H1 (cell line): ENCODE measurements at regions not wholly inside any gene's neighbourhood (a gene's known extent, or its start where the extent isn't known, plus 50 kb on each side); places are given as distances from the start of the nearest gene placed in this dataset.

Source experiments
- CTCF ChIA-PET: fragments of 300-600 bp; sonication (Branson Sonifier 250); formaldehyde crosslinking; loops from one replicate; lab custom pipeline; 2021; ENCODE audit not compliant: partially characterized antibody; lab: Charles Lee
- POLR2A ChIA-PET: fragments of 300-600 bp; sonication (Branson Sonifier 250); formaldehyde crosslinking; loops from one replicate; lab custom pipeline; 2021; ENCODE audit warnings: inconsistent platforms; ENCODE audit not compliant: partially characterized antibody; lab: Charles Lee
- DNase-seq, 2 experiments: peaks; one replicate each; pipeline versions ENCODE4 v3.0.0 to v3.0.0-alpha.2; 2010 to 2022; ENCODE audit warnings: low spot score in 2 of 2, low read depth in 1 of 2, mixed read lengths in 1 of 2
- FAIRE-seq: peaks from 2 replicates; lab custom pipeline; 2011; peaks lifted over from hg19 to GRCh38; lab: Jason Lieb, UNC
- H2AFZ ChIP-seq: 2 replicates; pipeline ENCODE4 v1.8.1; 2012; ENCODE audit warnings: low read length, inconsistent platforms
- H2AK5ac ChIP-seq: 2 replicates; pipeline ENCODE4 v1.6.1; 2013; ENCODE audit warnings: low read depth, low read length
- H2BK120ac ChIP-seq: replicated peaks from 2 replicates; pipeline ENCODE3; 2013; ENCODE audit warnings: low read depth, low read length, inconsistent platforms
- H2BK12ac ChIP-seq: 2 replicates; pipeline ENCODE4 v1.6.1; 2013; ENCODE audit warnings: low read depth, low read length
- H2BK15ac ChIP-seq: 2 replicates; pipeline ENCODE4 v1.6.1; 2013; ENCODE audit warnings: low read length
- H2BK20ac ChIP-seq: 2 replicates; pipeline ENCODE4 v1.6.1; 2013; ENCODE audit warnings: low read length
- H2BK5ac ChIP-seq: 2 replicates; pipeline ENCODE4 v1.6.1; 2013; ENCODE audit warnings: low read depth, low read length
- H3K14ac ChIP-seq: 2 replicates; pipeline ENCODE4 v1.6.1; 2013; ENCODE audit warnings: inconsistent platforms; ENCODE audit not compliant: insufficient read length
- H3K18ac ChIP-seq: 2 replicates; pipeline ENCODE4 v1.6.1; 2013; ENCODE audit warnings: low read length; ENCODE audit errors: extremely low read depth
- H3K23ac ChIP-seq: 2 replicates; pipeline ENCODE4 v1.6.1; 2013; ENCODE audit warnings: inconsistent platforms; ENCODE audit not compliant: insufficient read length
- H3K23me2 ChIP-seq: 2 replicates; pipeline ENCODE4 v1.6.1; 2013; ENCODE audit warnings: low read depth, low read length
- H3K27ac ChIP-seq: 2 replicates; pipeline ENCODE4 v1.6.1; 2011; ENCODE audit warnings: low read depth, low read length, inconsistent platforms
- H3K27me3 ChIP-seq, 4 experiments: replicated peaks in 1 of 4; 1 replicate in 1 of 4; 2 replicates in 3 of 4; pipeline versions ENCODE4 v1.6.1 to v1.8.1; 2011 to 2013; ENCODE audit warnings: low read length in 3 of 4, mild to moderate bottlenecking in 3 of 4, inconsistent platforms in 2 of 4, mixed read lengths in 2 of 4, moderate library complexity in 1 of 4; ENCODE audit not compliant: control insufficient read depth in 3 of 4, insufficient read depth in 3 of 4; ENCODE audit errors: extremely low read depth in 1 of 4
- H3K36me3 ChIP-seq, 4 experiments: 2 replicates each; pipeline versions ENCODE4 v1.6.1 to v1.8.1; 2011 to 2013; ENCODE audit warnings: mild to moderate bottlenecking in 4 of 4, low read length in 3 of 4, moderate library complexity in 2 of 4, control low read depth in 1 of 4, inconsistent platforms in 1 of 4; ENCODE audit not compliant: insufficient read depth in 4 of 4, control insufficient read depth in 2 of 4
- H3K4ac ChIP-seq: replicated peaks from 2 replicates; pipeline ENCODE3; 2013; ENCODE audit warnings: low read length, low read depth, mixed read lengths, inconsistent platforms; ENCODE audit not compliant: insufficient read length
- H3K4me1 ChIP-seq, 4 experiments: replicated peaks in 1 of 4; 1 replicate in 1 of 4; 2 replicates in 3 of 4; pipeline versions ENCODE4 v1.6.1 to v1.8.1; 2011 to 2013; ENCODE audit warnings: low read length in 3 of 4, inconsistent platforms in 2 of 4, mixed read lengths in 1 of 4; ENCODE audit not compliant: insufficient read depth in 4 of 4, control insufficient read depth in 3 of 4
- H3K4me2 ChIP-seq, 2 experiments: 2 replicates each; pipeline versions ENCODE4 v1.6.1 to v1.8.1; 2011 to 2013; ENCODE audit warnings: low read depth in 2 of 2, low read length in 2 of 2, control low read depth in 1 of 2, inconsistent platforms in 1 of 2, mild to moderate bottlenecking in 1 of 2; ENCODE audit not compliant: insufficient read depth in 1 of 2
- H3K4me3 ChIP-seq, 4 experiments: fragments of 200-600, 300-600 bp in 1 of 4; sonication (generic), shearing (Covaris generic), sonication (Bioruptor Twin) in 1 of 4; 2 replicates each; pipeline versions ENCODE4 v1.5.1 to v1.8.1; 2011 to 2016; ENCODE audit warnings: low read length in 4 of 4, low read depth in 3 of 4, control low read depth in 2 of 4, inconsistent platforms in 2 of 4, mild to moderate bottlenecking in 2 of 4, mixed read lengths in 1 of 4, moderate library complexity in 1 of 4; ENCODE audit not compliant: insufficient read depth in 2 of 4; ENCODE audit errors: extremely low read depth in 1 of 4
- H3K56ac ChIP-seq: replicated peaks from 2 replicates; pipeline ENCODE3; 2013; ENCODE audit warnings: low read depth, mild to moderate bottlenecking, mixed read lengths, low read length, inconsistent platforms; ENCODE audit not compliant: insufficient read length
- H3K79me1 ChIP-seq: 2 replicates; pipeline ENCODE4 v1.6.1; 2013; ENCODE audit warnings: low read depth, low read length, control low read depth
- H3K79me2 ChIP-seq, 2 experiments: 2 replicates each; pipeline versions ENCODE4 v1.6.1 to v1.8.1; 2012 to 2013; ENCODE audit warnings: low read length in 2 of 2, mild to moderate bottlenecking in 2 of 2, inconsistent platforms in 1 of 2; ENCODE audit not compliant: insufficient read depth in 2 of 2, control insufficient read depth in 1 of 2
- H3K9ac ChIP-seq, 4 experiments: replicated peaks in 1 of 4; 1 replicate in 1 of 4; 2 replicates in 3 of 4; pipeline versions ENCODE4 v1.6.1 to v1.8.1; 2011 to 2013; ENCODE audit warnings: low read depth in 3 of 4, low read length in 3 of 4, control low read depth in 2 of 4, mild to moderate bottlenecking in 2 of 4, moderate library complexity in 2 of 4, inconsistent platforms in 1 of 4; ENCODE audit errors: extremely low read depth in 1 of 4
- H3K9me3 ChIP-seq, 2 experiments: 2 replicates each; pipeline versions ENCODE4 v1.6.1 to v1.8.1; 2012 to 2013; ENCODE audit warnings: mild to moderate bottlenecking in 2 of 2, moderate library complexity in 2 of 2, control low read depth in 1 of 2, inconsistent platforms in 1 of 2, low read depth in 1 of 2, low read length in 1 of 2, mixed read lengths in 1 of 2; ENCODE audit not compliant: insufficient read depth in 2 of 2
- H4K20me1 ChIP-seq, 2 experiments: replicated peaks in 1 of 2; 2 replicates each; pipeline versions ENCODE3 to v1.8.1; 2011 to 2013; ENCODE audit warnings: inconsistent platforms in 2 of 2, low read length in 2 of 2, mild to moderate bottlenecking in 1 of 2; ENCODE audit not compliant: insufficient read depth in 2 of 2, control insufficient read depth in 1 of 2
- H4K5ac ChIP-seq: 2 replicates; pipeline ENCODE4 v1.6.1; 2013; ENCODE audit warnings: low read length, low read depth, mixed read lengths, inconsistent platforms; ENCODE audit not compliant: insufficient read length
- H4K8ac ChIP-seq: 2 replicates; pipeline ENCODE4 v1.8.0; 2013; ENCODE audit warnings: mild to moderate bottlenecking, moderate library complexity, low read length, inconsistent platforms; ENCODE audit not compliant: insufficient read depth; ENCODE audit errors: extremely low read depth
- H4K91ac ChIP-seq: replicated peaks from 2 replicates; pipeline ENCODE3; 2013; ENCODE audit warnings: low read length, mixed read lengths, inconsistent platforms; ENCODE audit not compliant: insufficient read length
- BACH1 ChIP-seq: IDR thresholded peaks from 2 replicates; pipeline ENCODE4 v1.6.1; 2012; ENCODE audit warnings: low read length, improper control_type of control experiment
- BRCA1 ChIP-seq: IDR thresholded peaks from 2 replicates; pipeline ENCODE4 v1.6.1; 2012; ENCODE audit warnings: low read depth, low read length, improper control_type of control experiment
- CHD2 ChIP-seq: IDR thresholded peaks from 2 replicates; pipeline ENCODE4 v1.6.1; 2012; ENCODE audit warnings: low read length, improper control_type of control experiment
- CTBP2 ChIP-seq: IDR thresholded peaks from 2 replicates; pipeline ENCODE4 v1.7.0; 2011; ENCODE audit warnings: borderline replicate concordance, mild to moderate bottlenecking, moderate library complexity, mixed read lengths, low read length; ENCODE audit not compliant: insufficient read depth, insufficient read length
- FOSL1 ChIP-seq: IDR thresholded peaks from 2 replicates; pipeline ENCODE4 v1.6.1; 2011; ENCODE audit warnings: mild to moderate bottlenecking, low read depth, low read length, moderate library complexity; ENCODE audit not compliant: insufficient read depth
- KDM4A ChIP-seq: IDR thresholded peaks from one replicate; pipeline ENCODE4 v1.7.1; 2012; ENCODE audit warnings: low read depth, mild to moderate bottlenecking, moderate library complexity, low read length, inconsistent platforms; ENCODE audit not compliant: severe bottlenecking
- PHF8 ChIP-seq: fragments of 200-600 bp; sonication (generic); conservative IDR thresholded peaks from 2 replicates; pipeline ENCODE4 v1.7.1; 2012; ENCODE audit warnings: low read depth, mild to moderate bottlenecking, inconsistent platforms, low read length, moderate library complexity
- SAP30 ChIP-seq: fragments of 300-600 bp; sonication (generic); IDR thresholded peaks from 2 replicates; pipeline ENCODE4 v1.7.1; 2012; ENCODE audit warnings: low read length, moderate library complexity, mild to moderate bottlenecking, inconsistent platforms; ENCODE audit not compliant: insufficient read depth, insufficient replicate concordance
- SP1 ChIP-seq: IDR thresholded peaks from 2 replicates; pipeline ENCODE4 v1.6.1; 2011; ENCODE audit warnings: low read depth, low read length
- TCF12 ChIP-seq: IDR thresholded peaks from 2 replicates; pipeline ENCODE4 v1.6.1; 2011; ENCODE audit warnings: low read depth, mild to moderate bottlenecking, low read length
- TEAD4 ChIP-seq: IDR thresholded peaks from 2 replicates; pipeline ENCODE4 v1.6.1; 2012; ENCODE audit warnings: low read depth, low read length, inconsistent platforms, mixed read lengths
- ZNF274 ChIP-seq: IDR thresholded peaks from 2 replicates; pipeline ENCODE4 v1.7.0; 2012; ENCODE audit warnings: low read length, borderline replicate concordance; ENCODE audit errors: extremely low read depth
- WGBS, 2 experiments: shearing (Covaris generic) in 1 of 2; methylation state at CpG; one replicate each; pipeline versions ENCODE4 v1.1.6 to v1.1.7; 2013 to 2015; ENCODE audit warnings: low lambda C conversion rate in 2 of 2, mixed read lengths in 2 of 2, inconsistent platforms in 1 of 2, low coverage in 1 of 2, missing lambda C conversion rate in 1 of 2; ENCODE audit not compliant: insufficient replicate concordance in 2 of 2, insufficient coverage in 1 of 2, insufficient read length in 1 of 2; ENCODE audit errors: extremely low coverage in 1 of 2, missing lambda C conversion rate in 1 of 2; 5-methylcytosine and 5-hydroxymethylcytosine counted together
- TF ChIP-seq, protein P1 (sequence below): IDR thresholded peaks from 2 replicates; pipeline ENCODE4 v1.6.1; 2012; ENCODE audit warnings: inconsistent platforms

DNA sequence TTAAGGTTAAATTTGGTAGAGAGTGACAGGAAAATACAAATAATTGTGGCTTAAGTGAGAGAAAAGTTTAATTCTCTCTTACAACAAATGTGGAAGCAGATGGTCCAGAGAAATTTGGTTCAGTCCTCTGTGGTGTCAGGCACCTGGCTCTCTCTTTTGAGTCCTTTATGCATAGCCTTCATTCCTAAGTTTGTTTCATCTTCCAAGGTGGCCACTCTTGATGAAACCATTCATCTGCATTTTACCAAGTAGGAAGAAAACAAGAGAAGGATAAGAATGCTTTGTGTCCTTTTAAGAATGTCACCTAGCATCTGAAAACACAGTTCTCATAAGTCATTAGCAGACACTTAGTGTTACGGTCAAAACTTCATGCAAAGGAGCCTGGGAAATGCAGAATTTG, 442.5 kb downstream of the CCER1 start:
- FAIRE-seq, result no peak
- Histone ChIP-seq H3K9me3 (no peaks in the 10 kb centered on the region), H3K79me2 (no peaks in the 10 kb centered on the region), H3K56ac (no peak overlapping the region), H3K27me3 (no peaks in the 10 kb centered on the region), H3K23me2 (no peaks in the 10 kb centered on the region), H4K5ac (peak overlapping the region; percentile 35), H2AK5ac (no peak overlapping the region), H3K27ac (no peak overlapping the region), H3K4me1 (peaks cover 0 to 9% (median 2%) of the 10 kb centered on the region in 4 experiments; a peak in 3 of 7 replicates), H4K8ac (no peak overlapping the region), H3K36me3 (no peaks in the 10 kb centered on the region), H2BK20ac (no peak overlapping the region), H2BK120ac (no peak overlapping the region), H3K79me1 (no peaks in the 10 kb centered on the region), H4K91ac (no peak overlapping the region), H3K4ac (no peak overlapping the region), H3K14ac (no peak overlapping the region), H3K4me2 (no peak overlapping the region; a peak in 1 of 4 replicates), H4K20me1 (no peaks in the 10 kb centered on the region), H2BK12ac (no peak overlapping the region), H3K23ac (no peak overlapping the region), H2AFZ (no peak overlapping the region), H3K9ac (no peak overlapping the region), H2BK15ac (no peak overlapping the region), H3K4me3 (no peak overlapping the region), H2BK5ac (no peak overlapping the region), H3K18ac (no peak overlapping the region)
- CTCF ChIA-PET, result no interaction called here
- TF ChIP-seq PHF8, result no peak
- TF ChIP-seq CTBP2, result no peak
- TF ChIP-seq SP1, result no peak
- TF ChIP-seq, protein P1, sequence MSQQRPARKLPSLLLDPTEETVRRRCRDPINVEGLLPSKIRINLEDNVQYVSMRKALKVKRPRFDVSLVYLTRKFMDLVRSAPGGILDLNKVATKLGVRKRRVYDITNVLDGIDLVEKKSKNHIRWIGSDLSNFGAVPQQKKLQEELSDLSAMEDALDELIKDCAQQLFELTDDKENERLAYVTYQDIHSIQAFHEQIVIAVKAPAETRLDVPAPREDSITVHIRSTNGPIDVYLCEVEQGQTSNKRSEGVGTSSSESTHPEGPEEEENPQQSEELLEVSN, result no peak
- TF ChIP-seq FOSL1, result no peak
- TF ChIP-seq SAP30, result no peak
- no peak for TF ChIP-seq KDM4A
- TF ChIP-seq TEAD4, result no peak
- TF ChIP-seq TCF12, result no peak
- no peak for TF ChIP-seq CHD2
- TF ChIP-seq BRCA1, result no peak
- TF ChIP-seq ZNF274, result no peak
- TF ChIP-seq BACH1, result no peak
- no peak for DNase-seq
- POLR2A ChIA-PET, result no interaction called here
- WGBS, 2 experiments, result 71% methylated on average over 1 of the region's 1 CpG; no CpG with 5 or more reads in 1 of the 2 experiments
